Lung (tissue), 11 donors: ENCODE measurements at regions not wholly inside any gene's neighbourhood (a gene's known extent, or its start where the extent isn't known, plus 50 kb on each side); places are given as distances from the start of the nearest gene placed in this dataset.

ENCODE experiments used
- ATAC-seq: fragments of 200-7000 bp; cut with Tn5 transposase; one replicate; pipeline ENCODE4 v1.9.1; 2020; ENCODE audit warnings: moderate number of reproducible peaks; ENCODE audit not compliant: insufficient read depth, low FRiP score
- DNase-seq, 3 donors: peaks; one replicate each; pipeline ENCODE4 v3.0.0-alpha.2; 2013 to 2017
- H3K27ac ChIP-seq, 2 donors: one replicate each; pipeline ENCODE4 v1.5.1; 2013; ENCODE audit warnings: mild to moderate bottlenecking in 2 of 2, moderate library complexity in 2 of 2, control low read depth in 1 of 2, inconsistent platforms in 1 of 2, low read depth in 1 of 2, low read length in 1 of 2
- H3K27me3 ChIP-seq, 3 donors: one replicate each; pipeline ENCODE4 v1.5.1; 2013; ENCODE audit warnings: low read length in 2 of 3; ENCODE audit not compliant: control insufficient read depth in 3 of 3, insufficient read depth in 3 of 3
- H3K36me3 ChIP-seq, 4 donors: one replicate each; pipeline ENCODE4 v1.5.1; 2013; ENCODE audit warnings: low read length in 4 of 4, mild to moderate bottlenecking in 1 of 4, moderate library complexity in 1 of 4; ENCODE audit not compliant: control insufficient read depth in 4 of 4, insufficient read depth in 4 of 4
- H3K4me1 ChIP-seq, 5 donors: one replicate each; pipeline ENCODE4 v1.5.1; 2013; ENCODE audit warnings: low read length in 5 of 5, mild to moderate bottlenecking in 2 of 5, moderate library complexity in 1 of 5; ENCODE audit not compliant: control insufficient read depth in 5 of 5, insufficient read depth in 5 of 5
- H3K4me3 ChIP-seq: one replicate; pipeline ENCODE4 v1.5.1; 2013; ENCODE audit warnings: mild to moderate bottlenecking, control low read depth, moderate library complexity
- H3K9ac ChIP-seq, 2 donors: one replicate each; pipeline ENCODE4 v1.5.1; 2013; ENCODE audit warnings: low read length in 2 of 2, control low read depth in 1 of 2; ENCODE audit not compliant: insufficient read depth in 1 of 2
- H3K9me3 ChIP-seq, 4 donors: one replicate each; pipeline ENCODE4 v1.5.1; 2013; ENCODE audit warnings: low read length in 3 of 4, mild to moderate bottlenecking in 1 of 4, moderate library complexity in 1 of 4; ENCODE audit not compliant: control insufficient read depth in 4 of 4, insufficient read depth in 3 of 4
- CTCF ChIP-seq: IDR thresholded peaks from 2 replicates; pipeline ENCODE4 v1.5.1; 2012; ENCODE audit warnings: mild to moderate bottlenecking; ENCODE audit errors: control extremely low read depth, extremely low read depth
- WGBS, 2 donors: extraction: QIAGEN DNeasy Blood & Tissue Kit; methylation state at CpG; one replicate each; pipeline ENCODE4 v1.1.7; 2013; 5-methylcytosine and 5-hydroxymethylcytosine counted together
- donor health status: control.
- donor health status: control.
- donor health status: Bipolar disorder and iron deficiency.
- donor health status: healthy.
- donor health status: DM: yes; HTN: yes; CAD: no.

- no peak overlapping the region for H3K4me3 ChIP-seq
- peaks cover 0 to 12% (median 0%) of the 10 kb centered on the region in 5 donors for H3K4me1 ChIP-seq
- 88 to 93% methylated on average over 2 of the region's 2 CpGs for WGBS, 2 donors
- H3K36me3 ChIP-seq: no peaks in the 10 kb centered on the region
- no peak for DNase-seq
- no peaks in the 10 kb centered on the region for H3K27me3 ChIP-seq
- no peak for TF ChIP-seq CTCF
- ATAC-seq: no peak
- H3K27ac ChIP-seq: no peak overlapping the region
- no peaks in the 10 kb centered on the region for H3K9me3 ChIP-seq
- no peak overlapping the region for H3K9ac ChIP-seq
Observed at GRCh38 chr3:16067837-16068471, 106.5 kb upstream of the GALNT15 start.

GRCh38 chr3:16069149-16069922 lies 105.1 kb upstream of the GALNT15 start:
- Histone ChIP-seq H3K4me3 (no peak overlapping the region), H3K4me1 (peaks cover 0 to 9% (median 0%) of the 10 kb centered on the region in 5 donors), H3K27ac (peak overlapping the region in 1 of 2 donors; percentile 35), H3K9ac (no peak overlapping the region), H3K36me3 (no peaks in the 10 kb centered on the region), H3K9me3 (no peaks in the 10 kb centered on the region), H3K27me3 (no peaks in the 10 kb centered on the region)
- DNase-seq (peak in 1 of 3 donors; percentile 35), ATAC-seq (peak; percentile 61)
- WGBS, 2 donors: 74 to 91% methylated on average over 6 of the region's 6 CpGs
- no peak for TF ChIP-seq CTCF

- Histone ChIP-seq H3K9ac (no peak overlapping the region), H3K4me1 (peaks cover 0 to 9% (median 0%) of the 10 kb centered on the region in 5 donors), H3K27ac (no peak overlapping the region), H3K27me3 (no peaks in the 10 kb centered on the region), H3K4me3 (no peak overlapping the region), H3K9me3 (no peaks in the 10 kb centered on the region), H3K36me3 (no peaks in the 10 kb centered on the region)
- DNase-seq: no peak
- WGBS, 2 donors: 82 to 86% methylated on average over 5 of the region's 5 CpGs
- no peak for TF ChIP-seq CTCF
- ATAC-seq: no peak
Observed at GRCh38 chr3:16070707-16071106, 103.8 kb upstream of the GALNT15 start.
